MCF 10A (cell line): ENCODE measurements at regions not wholly inside any gene's neighbourhood (a gene's known extent, or its start where the extent isn't known, plus 50 kb on each side); places are given as distances from the start of the nearest gene placed in this dataset.

Source experiments
- BruUV-seq: library from RNA; stranded (reverse); fragments of 400-500 nt; replicated peaks from 2 replicates; lab custom pipeline; 2021; lab: Mats Ljungman, UMichigan
- CTCF ChIA-PET: fragments of 300-600 bp; sonication (Branson Sonifier 250); formaldehyde crosslinking; extraction: SDS; loops from one replicate; lab custom pipeline; 2021; ENCODE audit warnings: antibody characterized with exemption, inconsistent platforms; lab: Yijun Ruan, JAX
- POLR2A ChIA-PET: fragments of 300-600, 350-650 bp; sonication (Branson Sonifier 250); formaldehyde crosslinking; extraction: SDS; loops from one replicate; lab custom pipeline; 2020; ENCODE audit warnings: antibody characterized with exemption, inconsistent platforms; lab: Yijun Ruan, JAX
- DNase-seq: peaks from one replicate; pipeline ENCODE4 v3.0.0-alpha.2; 2018; ENCODE audit not compliant: unreplicated experiment
- H3K27ac Mint-ChIP-seq: one replicate; pipeline ENCODE4 v1.8.0; 2022; ENCODE audit warnings: mild to moderate bottlenecking, low read depth, mixed read lengths; ENCODE audit not compliant: unreplicated experiment
- H3K27me3 Mint-ChIP-seq: one replicate; pipeline ENCODE4 v1.8.0; 2022; ENCODE audit warnings: mixed read lengths; ENCODE audit not compliant: insufficient read depth, unreplicated experiment
- H3K36me3 Mint-ChIP-seq: one replicate; pipeline ENCODE4 v1.8.0; 2022; ENCODE audit warnings: mild to moderate bottlenecking, moderate library complexity, mixed read lengths; ENCODE audit not compliant: insufficient read depth, unreplicated experiment
- H3K4me1 Mint-ChIP-seq: one replicate; pipeline ENCODE4 v1.8.0; 2022; ENCODE audit warnings: mixed read lengths; ENCODE audit not compliant: insufficient read depth, unreplicated experiment
- H3K4me3 Mint-ChIP-seq: one replicate; pipeline ENCODE4 v1.8.0; 2022; ENCODE audit warnings: mild to moderate bottlenecking, moderate library complexity, mixed read lengths; ENCODE audit not compliant: unreplicated experiment
- H3K9me3 Mint-ChIP-seq: one replicate; pipeline ENCODE4 v1.8.0; 2022; ENCODE audit warnings: mixed read lengths; ENCODE audit not compliant: unreplicated experiment
- CTCF ChIP-seq: fragments of 200-600 bp; IDR thresholded peaks from one replicate; pipeline ENCODE4 v1.8.0; 2022; ENCODE audit warnings: antibody characterized with exemption, mild to moderate bottlenecking; ENCODE audit not compliant: unreplicated experiment
- intact Hi-C: fragments of 100-400 bp; cut with micrococcal nuclease; formaldehyde crosslinking; loops from 2 replicates; pipeline ENCODE4 v1.14.1; 2022

- no peak overlapping the region for H3K27ac Mint-ChIP-seq
- ChIA-PET POLR2A (no interaction called here), CTCF (no interaction called here)
- no TSS peak for BruUV-seq
- H3K9me3 Mint-ChIP-seq: no peaks in the 10 kb centered on the region
- TF ChIP-seq CTCF: no peak
- intact Hi-C loops: no loop called here
- H3K36me3 Mint-ChIP-seq: no peaks in the 10 kb centered on the region
- no peak for DNase-seq
- no peaks in the 10 kb centered on the region for H3K27me3 Mint-ChIP-seq
- H3K4me1 Mint-ChIP-seq: peaks cover 6% of the 10 kb centered on the region
- H3K4me3 Mint-ChIP-seq: no peak overlapping the region
These were observed 523.3 kb downstream of the TRIB2 start for GRCh38 chr2:13240061-13240460.

- Mint-ChIP-seq H3K27ac (no peak overlapping the region), H3K36me3 (no peaks in the 10 kb centered on the region), H3K9me3 (no peaks in the 10 kb centered on the region), H3K4me1 (peaks cover 6% of the 10 kb centered on the region), H3K27me3 (no peaks in the 10 kb centered on the region), H3K4me3 (peak overlapping the region; percentile 12)
- intact Hi-C loops: no loop called here
- TF ChIP-seq CTCF: no peak
- POLR2A ChIA-PET: no interaction called here
- no peak for DNase-seq
- CTCF ChIA-PET: interaction anchor here (0.6 to 0.7 kb wide), 2 partner anchors 400 to 1047 kb away, joined by 5 to 6 read pairs; no protein-coding TSS in a partner anchor
- BruUV-seq: no TSS peak
These were observed 524.2 kb downstream of the TRIB2 start for GRCh38 chr2:13240789-13241487.

- POLR2A ChIA-PET: interaction anchor here (0.7 kb wide), 1 partner anchor 540 kb away, joined by 3 read pairs; no protein-coding TSS in a partner anchor
- no peaks in the 10 kb centered on the region for H3K36me3 Mint-ChIP-seq
- no TSS peak for BruUV-seq
- H3K9me3 Mint-ChIP-seq: no peaks in the 10 kb centered on the region
- no peak overlapping the region for H3K4me3 Mint-ChIP-seq
- H3K27me3 Mint-ChIP-seq: no peaks in the 10 kb centered on the region
- TF ChIP-seq CTCF: no peak
- intact Hi-C loops: no loop called here
- peak; percentile 9 for DNase-seq
- H3K27ac Mint-ChIP-seq: no peak overlapping the region
- CTCF ChIA-PET: no interaction called here
- no peaks in the 10 kb centered on the region for H3K4me1 Mint-ChIP-seq
These were observed 535.9 kb downstream of the TRIB2 start for GRCh38 chr2:13252615-13253014.

- Mint-ChIP-seq H3K27ac (no peak overlapping the region), H3K36me3 (no peaks in the 10 kb centered on the region), H3K27me3 (no peaks in the 10 kb centered on the region), H3K4me3 (no peak overlapping the region), H3K4me1 (no peaks in the 10 kb centered on the region), H3K9me3 (no peaks in the 10 kb centered on the region)
- no peak for TF ChIP-seq CTCF
- no peak for DNase-seq
- intact Hi-C loops: no loop called here
- POLR2A ChIA-PET: no interaction called here
- CTCF ChIA-PET: interaction anchor here (0.6 kb wide), 1 partner anchor 20 kb away, joined by 4 read pairs; no protein-coding TSS in a partner anchor
- no TSS peak for BruUV-seq
These were observed 538.7 kb downstream of the TRIB2 start for GRCh38 chr2:13255485-13255884.
